Parathyroid adenoma (tissue), 2 donors: ENCODE measurements at regions not wholly inside any gene's neighbourhood (a gene's known extent, or its start where the extent isn't known, plus 50 kb on each side); places are given as distances from the start of the nearest gene placed in this dataset.
"Not testable (repeated sequence)": the region's sequence is repeated elsewhere in the genome, so short reads cannot be mapped to it uniquely, and the experiment has no call there.

Source experiments
- H2AFZ ChIP-seq: fragments of 300-600 bp; sonication (generic); one replicate; pipeline ENCODE4 v1.7.0; 2017; ENCODE audit warnings: antibody characterized with exemption, mild to moderate bottlenecking
- H3K27ac ChIP-seq: fragments of 300-600 bp; sonication (generic); one replicate; pipeline ENCODE4 v1.7.0; 2017
- H3K27me3 ChIP-seq: fragments of 300-600 bp; sonication (generic); one replicate; pipeline ENCODE4 v1.7.0; 2017; ENCODE audit warnings: low read length; ENCODE audit not compliant: control insufficient read depth, insufficient read depth
- H3K36me3 ChIP-seq: fragments of 300-600 bp; sonication (generic); one replicate; pipeline ENCODE4 v1.7.0; 2017; ENCODE audit warnings: low read length; ENCODE audit not compliant: control insufficient read depth, insufficient read depth
- H3K4me1 ChIP-seq: fragments of 300-600 bp; sonication (generic); one replicate; pipeline ENCODE4 v1.7.0; 2017; ENCODE audit warnings: control low read depth
- H3K4me2 ChIP-seq: fragments of 300-600 bp; sonication (generic); one replicate; pipeline ENCODE4 v1.7.0; 2017; ENCODE audit warnings: low read length
- H3K4me3 ChIP-seq: fragments of 300-600 bp; sonication (generic); one replicate; pipeline ENCODE4 v1.7.0; 2017; ENCODE audit warnings: low read depth, low read length
- H3K79me2 ChIP-seq: fragments of 300-600 bp; sonication (generic); one replicate; pipeline ENCODE4 v1.7.0; 2017; ENCODE audit warnings: control low read depth
- H3K9ac ChIP-seq: fragments of 300-600 bp; sonication (generic); one replicate; pipeline ENCODE4 v1.7.0; 2017; ENCODE audit warnings: mild to moderate bottlenecking
- H3K9me3 ChIP-seq: fragments of 300-600 bp; sonication (generic); one replicate; pipeline ENCODE4 v1.7.0; 2017; ENCODE audit warnings: low read length; ENCODE audit not compliant: control insufficient read depth
- TF ChIP-seq, protein P1 (sequence below): fragments of 300-600 bp; sonication (generic); IDR thresholded peaks from one replicate; pipeline ENCODE4 v1.7.0; 2017; ENCODE audit warnings: antibody characterized with exemption, mild to moderate bottlenecking
- donor health status: primary hyperparathyroidism.

DNA sequence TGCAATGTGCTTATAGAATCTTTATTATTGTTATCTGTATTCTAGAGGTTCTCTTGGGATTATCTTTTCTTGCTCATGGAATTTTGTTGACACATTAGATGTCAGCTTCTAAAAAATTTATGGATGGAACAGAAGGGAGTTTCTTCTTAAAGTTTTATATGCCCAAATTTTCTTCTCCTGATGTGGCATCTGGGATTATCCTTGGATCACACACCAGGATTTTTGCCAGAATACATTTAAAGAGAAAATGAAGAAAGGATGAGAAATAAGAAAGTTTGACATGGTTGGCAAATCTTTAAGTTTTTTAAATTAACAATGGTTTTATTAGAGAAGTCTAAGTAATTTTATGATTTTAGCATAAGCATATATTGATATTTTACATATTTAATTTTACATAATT lies 706.7 kb upstream of the TMEFF2 start:
- Histone ChIP-seq H3K4me2 (no peak overlapping the region), H3K4me3 (no peak overlapping the region), H3K36me3 (no peaks in the 10 kb centered on the region), H3K4me1 (no peaks in the 10 kb centered on the region), H3K27ac (no peak overlapping the region), H3K9ac (no peak overlapping the region), H3K9me3 (no peaks in the 10 kb centered on the region), H3K27me3 (no peaks in the 10 kb centered on the region), H2AFZ (no peak overlapping the region), H3K79me2 (no peaks in the 10 kb centered on the region)
- TF ChIP-seq, protein P1, sequence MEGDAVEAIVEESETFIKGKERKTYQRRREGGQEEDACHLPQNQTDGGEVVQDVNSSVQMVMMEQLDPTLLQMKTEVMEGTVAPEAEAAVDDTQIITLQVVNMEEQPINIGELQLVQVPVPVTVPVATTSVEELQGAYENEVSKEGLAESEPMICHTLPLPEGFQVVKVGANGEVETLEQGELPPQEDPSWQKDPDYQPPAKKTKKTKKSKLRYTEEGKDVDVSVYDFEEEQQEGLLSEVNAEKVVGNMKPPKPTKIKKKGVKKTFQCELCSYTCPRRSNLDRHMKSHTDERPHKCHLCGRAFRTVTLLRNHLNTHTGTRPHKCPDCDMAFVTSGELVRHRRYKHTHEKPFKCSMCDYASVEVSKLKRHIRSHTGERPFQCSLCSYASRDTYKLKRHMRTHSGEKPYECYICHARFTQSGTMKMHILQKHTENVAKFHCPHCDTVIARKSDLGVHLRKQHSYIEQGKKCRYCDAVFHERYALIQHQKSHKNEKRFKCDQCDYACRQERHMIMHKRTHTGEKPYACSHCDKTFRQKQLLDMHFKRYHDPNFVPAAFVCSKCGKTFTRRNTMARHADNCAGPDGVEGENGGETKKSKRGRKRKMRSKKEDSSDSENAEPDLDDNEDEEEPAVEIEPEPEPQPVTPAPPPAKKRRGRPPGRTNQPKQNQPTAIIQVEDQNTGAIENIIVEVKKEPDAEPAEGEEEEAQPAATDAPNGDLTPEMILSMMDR = no peak

DNA sequence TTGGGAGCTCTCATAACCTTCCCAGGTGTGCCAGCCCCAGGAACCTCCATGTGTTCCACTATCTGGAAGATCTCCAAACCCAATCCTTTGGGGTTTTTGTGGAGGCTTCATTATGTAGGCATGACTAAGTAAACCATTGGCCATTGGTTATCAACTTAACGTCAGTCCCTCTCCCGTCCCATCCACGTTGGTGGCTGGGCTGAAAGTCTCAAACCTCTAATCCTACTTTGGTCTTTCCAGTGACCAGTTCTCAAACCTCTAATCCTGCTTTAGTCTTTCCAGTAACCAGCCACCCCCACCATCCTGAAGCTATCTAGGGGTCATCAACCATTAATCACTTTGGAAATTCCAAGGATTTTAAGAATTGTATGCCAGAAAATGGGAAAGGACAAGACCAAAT lies 704.7 kb upstream of the TMEFF2 start:
- H3K4me3 ChIP-seq = no peak overlapping the region
- H3K27ac ChIP-seq = no peak overlapping the region
- H3K4me1 ChIP-seq = no peaks in the 10 kb centered on the region
- no peaks in the 10 kb centered on the region for H3K36me3 ChIP-seq
- H3K27me3 ChIP-seq = no peaks in the 10 kb centered on the region
- TF ChIP-seq, protein P1 = no peak
- H3K9me3 ChIP-seq = no peaks in the 10 kb centered on the region
- no peak overlapping the region for H3K4me2 ChIP-seq
- no peak overlapping the region for H2AFZ ChIP-seq
- no peak overlapping the region for H3K9ac ChIP-seq
- no peaks in the 10 kb centered on the region for H3K79me2 ChIP-seq

DNA sequence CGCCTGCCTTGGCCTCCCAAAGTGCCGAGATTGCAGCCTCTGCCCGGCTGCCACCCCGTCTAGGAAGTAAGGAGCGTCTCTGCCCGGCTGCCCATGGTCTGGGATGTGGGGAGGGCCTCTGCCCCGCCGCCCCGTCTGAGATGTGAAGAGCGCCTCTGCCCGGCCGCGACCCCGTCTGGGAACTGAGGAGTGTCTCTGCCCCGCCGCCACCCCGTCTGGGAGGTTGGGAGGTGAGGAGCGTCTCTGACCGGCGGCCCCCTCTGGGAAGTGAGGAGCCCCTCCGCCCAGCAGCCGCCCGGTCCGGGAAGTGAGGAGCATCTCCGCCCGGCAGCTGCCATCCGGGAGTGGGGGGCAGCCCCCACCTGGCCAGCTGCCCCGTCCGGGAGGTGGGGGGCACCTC lies 699.2 kb upstream of the TMEFF2 start:
- H3K4me3 ChIP-seq, H2AFZ ChIP-seq, H3K4me1 ChIP-seq, H3K79me2 ChIP-seq, H3K27me3 ChIP-seq, H3K9ac ChIP-seq, H3K27ac ChIP-seq, H3K4me2 ChIP-seq, H3K36me3 ChIP-seq, H3K9me3 ChIP-seq: not testable (repeated sequence)

DNA sequence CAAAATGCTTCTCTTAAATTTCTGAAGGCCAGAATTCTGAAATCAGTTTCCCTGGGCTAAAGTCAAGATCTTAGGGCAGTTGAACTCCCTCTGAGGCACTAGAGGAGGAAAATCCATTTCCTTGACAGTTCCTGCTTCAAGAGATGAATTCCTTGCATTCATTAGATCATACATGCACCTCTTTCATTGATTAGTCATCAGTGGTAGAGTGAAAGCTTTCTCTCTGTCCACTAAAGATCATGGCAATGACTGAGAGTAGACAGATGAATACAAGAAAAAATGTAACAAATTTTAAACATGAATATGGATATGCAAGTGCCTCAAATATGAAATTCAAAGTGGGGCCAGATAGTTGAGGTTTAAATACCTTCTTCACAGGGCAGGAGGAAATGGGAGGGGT lies 693.4 kb upstream of the TMEFF2 start:
- H3K9ac ChIP-seq = no peak overlapping the region
- no peaks in the 10 kb centered on the region for H3K36me3 ChIP-seq
- no peaks in the 10 kb centered on the region for H3K27me3 ChIP-seq
- no peaks in the 10 kb centered on the region for H3K4me1 ChIP-seq
- TF ChIP-seq, protein P1 = no peak
- no peak overlapping the region for H3K4me3 ChIP-seq
- H3K27ac ChIP-seq = no peak overlapping the region
- H3K9me3 ChIP-seq = no peaks in the 10 kb centered on the region
- no peak overlapping the region for H2AFZ ChIP-seq
- H3K4me2 ChIP-seq = no peak overlapping the region
- H3K79me2 ChIP-seq = no peaks in the 10 kb centered on the region

DNA sequence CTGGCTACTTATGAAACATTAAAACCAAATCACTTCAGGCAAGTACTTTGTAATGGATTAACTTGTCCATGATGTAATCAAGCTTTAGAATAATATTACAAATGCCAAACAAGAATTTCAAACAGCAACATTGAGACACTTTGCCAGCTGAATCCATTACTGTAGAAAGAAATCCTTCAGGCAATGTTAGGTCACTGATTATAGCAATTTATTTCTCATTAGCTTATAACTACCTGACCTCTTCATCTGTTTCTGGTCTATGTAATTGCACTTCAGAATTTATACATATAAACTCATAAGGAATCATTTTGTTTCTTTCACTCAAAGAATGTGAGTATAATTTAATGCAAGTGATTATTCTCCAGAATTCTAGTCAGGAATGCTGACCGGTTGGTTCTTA lies 692.6 kb upstream of the TMEFF2 start:
- Histone ChIP-seq H3K4me3 (no peak overlapping the region), H3K79me2 (no peaks in the 10 kb centered on the region)

More for the DNA sequence above, 692.6 kb upstream of the TMEFF2 start:
- H3K4me1 ChIP-seq = no peaks in the 10 kb centered on the region
- no peak overlapping the region for H2AFZ ChIP-seq
- no peaks in the 10 kb centered on the region for H3K9me3 ChIP-seq
- H3K27ac ChIP-seq = no peak overlapping the region
- no peak overlapping the region for H3K4me2 ChIP-seq
- TF ChIP-seq, protein P1 = no peak
- H3K27me3 ChIP-seq = no peaks in the 10 kb centered on the region
- no peaks in the 10 kb centered on the region for H3K36me3 ChIP-seq
- no peak overlapping the region for H3K9ac ChIP-seq
